PC-9 (cell line): ENCODE measurements at regions not wholly inside any gene's neighbourhood (a gene's known extent, or its start where the extent isn't known, plus 50 kb on each side); places are given as distances from the start of the nearest gene placed in this dataset.

Source experiments
- CTCF ChIP-seq: fragments of 200-600 bp; sonication (generic); conservative IDR thresholded peaks from 2 replicates; pipeline ENCODE4 v1.6.1; 2017; ENCODE audit warnings: mixed run types, antibody characterized with exemption, mild to moderate bottlenecking, moderate library complexity
- EZH2 ChIP-seq: fragments of 200-600 bp; sonication (generic); IDR thresholded peaks from 2 replicates; pipeline ENCODE4 v1.8.0; 2017; ENCODE audit warnings: antibody characterized with exemption, low read depth

- no peak for TF ChIP-seq CTCF
- no peak for TF ChIP-seq EZH2
These were observed 161.3 kb upstream of the USP25 start for GRCh38 chr21:15568516-15568915.
